Ishikawa (cell line): ENCODE measurements at regions not wholly inside any gene's neighbourhood (a gene's known extent, or its start where the extent isn't known, plus 50 kb on each side); places are given as distances from the start of the nearest gene placed in this dataset.

Source experiments
- CEBPB ChIP-seq: IDR thresholded peaks from 2 replicates; pipeline ENCODE4 v1.6.1; 2012
- CREB1 ChIP-seq: IDR thresholded peaks from 2 replicates; pipeline ENCODE4 v1.6.1; 2012; ENCODE audit warnings: low read depth
- EGR1 ChIP-seq: IDR thresholded peaks from 2 replicates; pipeline ENCODE4 v1.6.1; 2012
- EP300 ChIP-seq: IDR thresholded peaks from 2 replicates; pipeline ENCODE4 v1.6.1; 2012; ENCODE audit warnings: borderline replicate concordance
- RAD21 ChIP-seq: IDR thresholded peaks from 2 replicates; pipeline ENCODE4 v1.6.1; 2012; ENCODE audit warnings: low read depth
- TAF1 ChIP-seq: IDR thresholded peaks from 2 replicates; pipeline ENCODE4 v1.6.1; 2012; ENCODE audit warnings: low read depth, mild to moderate bottlenecking
- TCF12 ChIP-seq: IDR thresholded peaks from 2 replicates; pipeline ENCODE4 v1.6.1; 2012; ENCODE audit warnings: low read depth
- TF ChIP-seq, protein P1 (sequence below): IDR thresholded peaks from 2 replicates; pipeline ENCODE4 v1.6.1; 2012
- TF ChIP-seq, protein P2 (sequence below): IDR thresholded peaks from 2 replicates; pipeline ENCODE4 v1.6.1; 2012
- TF ChIP-seq, protein P3 (sequence below): IDR thresholded peaks from 2 replicates; pipeline ENCODE4 v1.6.1; 2012; ENCODE audit warnings: low read depth, mild to moderate bottlenecking

GRCh38 chr9:27967210-27967609 is 393.9 kb upstream of the C9orf72 start:
- no peak for TF ChIP-seq RAD21
- TF ChIP-seq CEBPB = no peak
- TF ChIP-seq TAF1 = no peak
- TF ChIP-seq, protein P1, sequence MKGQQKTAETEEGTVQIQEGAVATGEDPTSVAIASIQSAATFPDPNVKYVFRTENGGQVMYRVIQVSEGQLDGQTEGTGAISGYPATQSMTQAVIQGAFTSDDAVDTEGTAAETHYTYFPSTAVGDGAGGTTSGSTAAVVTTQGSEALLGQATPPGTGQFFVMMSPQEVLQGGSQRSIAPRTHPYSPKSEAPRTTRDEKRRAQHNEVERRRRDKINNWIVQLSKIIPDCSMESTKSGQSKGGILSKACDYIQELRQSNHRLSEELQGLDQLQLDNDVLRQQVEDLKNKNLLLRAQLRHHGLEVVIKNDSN = no peak
- TF ChIP-seq CREB1 = no peak
- TF ChIP-seq, protein P2, sequence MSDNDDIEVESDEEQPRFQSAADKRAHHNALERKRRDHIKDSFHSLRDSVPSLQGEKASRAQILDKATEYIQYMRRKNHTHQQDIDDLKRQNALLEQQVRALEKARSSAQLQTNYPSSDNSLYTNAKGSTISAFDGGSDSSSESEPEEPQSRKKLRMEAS = no peak
- TF ChIP-seq EGR1 = no peak
- no peak for TF ChIP-seq TCF12
- TF ChIP-seq EP300 = no peak
- TF ChIP-seq, protein P3, sequence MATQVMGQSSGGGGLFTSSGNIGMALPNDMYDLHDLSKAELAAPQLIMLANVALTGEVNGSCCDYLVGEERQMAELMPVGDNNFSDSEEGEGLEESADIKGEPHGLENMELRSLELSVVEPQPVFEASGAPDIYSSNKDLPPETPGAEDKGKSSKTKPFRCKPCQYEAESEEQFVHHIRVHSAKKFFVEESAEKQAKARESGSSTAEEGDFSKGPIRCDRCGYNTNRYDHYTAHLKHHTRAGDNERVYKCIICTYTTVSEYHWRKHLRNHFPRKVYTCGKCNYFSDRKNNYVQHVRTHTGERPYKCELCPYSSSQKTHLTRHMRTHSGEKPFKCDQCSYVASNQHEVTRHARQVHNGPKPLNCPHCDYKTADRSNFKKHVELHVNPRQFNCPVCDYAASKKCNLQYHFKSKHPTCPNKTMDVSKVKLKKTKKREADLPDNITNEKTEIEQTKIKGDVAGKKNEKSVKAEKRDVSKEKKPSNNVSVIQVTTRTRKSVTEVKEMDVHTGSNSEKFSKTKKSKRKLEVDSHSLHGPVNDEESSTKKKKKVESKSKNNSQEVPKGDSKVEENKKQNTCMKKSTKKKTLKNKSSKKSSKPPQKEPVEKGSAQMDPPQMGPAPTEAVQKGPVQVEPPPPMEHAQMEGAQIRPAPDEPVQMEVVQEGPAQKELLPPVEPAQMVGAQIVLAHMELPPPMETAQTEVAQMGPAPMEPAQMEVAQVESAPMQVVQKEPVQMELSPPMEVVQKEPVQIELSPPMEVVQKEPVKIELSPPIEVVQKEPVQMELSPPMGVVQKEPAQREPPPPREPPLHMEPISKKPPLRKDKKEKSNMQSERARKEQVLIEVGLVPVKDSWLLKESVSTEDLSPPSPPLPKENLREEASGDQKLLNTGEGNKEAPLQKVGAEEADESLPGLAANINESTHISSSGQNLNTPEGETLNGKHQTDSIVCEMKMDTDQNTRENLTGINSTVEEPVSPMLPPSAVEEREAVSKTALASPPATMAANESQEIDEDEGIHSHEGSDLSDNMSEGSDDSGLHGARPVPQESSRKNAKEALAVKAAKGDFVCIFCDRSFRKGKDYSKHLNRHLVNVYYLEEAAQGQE = no peak
